Kidney epithelial cell (primary cell): ENCODE measurements at regions not wholly inside any gene's neighbourhood (a gene's known extent, or its start where the extent isn't known, plus 50 kb on each side); places are given as distances from the start of the nearest gene placed in this dataset.

Experiments used
- DNase-seq: peaks from one replicate; pipeline ENCODE4 v3.0.0-alpha.2; 2010; ENCODE audit warnings: low read depth
- H3K27me3 ChIP-seq: 2 replicates; pipeline ENCODE4 v1.6.0; 2011; ENCODE audit warnings: low read length; ENCODE audit not compliant: control insufficient read depth, insufficient read depth
- H3K36me3 ChIP-seq: 2 replicates; pipeline ENCODE4 v1.5.1; 2011; ENCODE audit warnings: low read length; ENCODE audit not compliant: control insufficient read depth, insufficient read depth
- H3K4me3 ChIP-seq: 2 replicates; pipeline ENCODE4 v1.5.1; 2011; ENCODE audit warnings: low read depth, mild to moderate bottlenecking, control low read depth, low read length
- TF ChIP-seq, protein P1 (sequence below): IDR thresholded peaks from 2 replicates; pipeline ENCODE4 v1.5.1; 2011; ENCODE audit warnings: mild to moderate bottlenecking, moderate library complexity, low read length, control low read depth, inconsistent platforms; ENCODE audit not compliant: insufficient read depth, poor library complexity, severe bottlenecking

DNA sequence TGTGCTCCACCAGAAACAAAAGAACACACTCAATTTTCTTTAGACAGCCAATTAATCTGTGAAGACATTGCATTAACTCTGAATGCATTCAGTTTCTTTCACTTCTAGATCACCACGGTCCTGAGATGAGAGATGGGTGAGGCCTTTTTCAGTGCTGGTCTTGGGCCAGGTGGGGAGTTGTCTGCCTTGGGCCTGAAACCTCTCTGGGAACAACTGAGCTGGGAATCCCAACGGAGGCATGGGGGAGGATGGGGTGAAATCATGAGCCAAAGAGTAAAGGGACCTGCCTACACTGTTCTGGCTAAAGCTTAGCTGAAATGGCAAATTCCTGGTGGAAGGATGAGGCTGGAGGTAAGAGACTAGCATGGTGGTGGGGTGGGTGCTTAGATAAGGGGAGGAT lies 353.5 kb upstream of the B3GAT1 start:
- TF ChIP-seq, protein P1, sequence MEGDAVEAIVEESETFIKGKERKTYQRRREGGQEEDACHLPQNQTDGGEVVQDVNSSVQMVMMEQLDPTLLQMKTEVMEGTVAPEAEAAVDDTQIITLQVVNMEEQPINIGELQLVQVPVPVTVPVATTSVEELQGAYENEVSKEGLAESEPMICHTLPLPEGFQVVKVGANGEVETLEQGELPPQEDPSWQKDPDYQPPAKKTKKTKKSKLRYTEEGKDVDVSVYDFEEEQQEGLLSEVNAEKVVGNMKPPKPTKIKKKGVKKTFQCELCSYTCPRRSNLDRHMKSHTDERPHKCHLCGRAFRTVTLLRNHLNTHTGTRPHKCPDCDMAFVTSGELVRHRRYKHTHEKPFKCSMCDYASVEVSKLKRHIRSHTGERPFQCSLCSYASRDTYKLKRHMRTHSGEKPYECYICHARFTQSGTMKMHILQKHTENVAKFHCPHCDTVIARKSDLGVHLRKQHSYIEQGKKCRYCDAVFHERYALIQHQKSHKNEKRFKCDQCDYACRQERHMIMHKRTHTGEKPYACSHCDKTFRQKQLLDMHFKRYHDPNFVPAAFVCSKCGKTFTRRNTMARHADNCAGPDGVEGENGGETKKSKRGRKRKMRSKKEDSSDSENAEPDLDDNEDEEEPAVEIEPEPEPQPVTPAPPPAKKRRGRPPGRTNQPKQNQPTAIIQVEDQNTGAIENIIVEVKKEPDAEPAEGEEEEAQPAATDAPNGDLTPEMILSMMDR = no peak
- Histone ChIP-seq H3K4me3 (no peak overlapping the region), H3K27me3 (no peaks in the 10 kb centered on the region), H3K36me3 (no peaks in the 10 kb centered on the region)
- no peak for DNase-seq

DNA sequence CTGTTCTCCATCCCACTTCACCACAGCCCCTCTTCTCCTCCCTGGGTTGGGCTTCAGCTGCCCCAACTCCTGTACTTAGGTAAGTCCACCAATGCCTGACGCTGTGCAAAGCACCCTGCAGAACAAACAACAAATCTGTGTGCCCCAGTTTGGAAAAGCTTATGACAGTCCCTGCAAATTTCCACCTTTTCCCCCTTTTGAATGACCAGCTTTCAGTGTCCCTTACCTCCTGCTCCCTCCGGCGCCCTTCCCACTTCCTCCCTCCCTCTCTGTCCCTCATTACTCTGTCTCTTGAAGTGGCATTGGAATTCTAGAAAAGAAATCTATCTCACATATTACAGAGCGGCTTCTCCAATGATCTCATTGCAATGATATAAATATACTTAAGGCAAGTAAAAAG lies 352.9 kb upstream of the B3GAT1 start:
- TF ChIP-seq, protein P1 = no peak
- DNase-seq = no peak
- Histone ChIP-seq H3K27me3 (no peaks in the 10 kb centered on the region), H3K36me3 (no peaks in the 10 kb centered on the region), H3K4me3 (no peak overlapping the region)

DNA sequence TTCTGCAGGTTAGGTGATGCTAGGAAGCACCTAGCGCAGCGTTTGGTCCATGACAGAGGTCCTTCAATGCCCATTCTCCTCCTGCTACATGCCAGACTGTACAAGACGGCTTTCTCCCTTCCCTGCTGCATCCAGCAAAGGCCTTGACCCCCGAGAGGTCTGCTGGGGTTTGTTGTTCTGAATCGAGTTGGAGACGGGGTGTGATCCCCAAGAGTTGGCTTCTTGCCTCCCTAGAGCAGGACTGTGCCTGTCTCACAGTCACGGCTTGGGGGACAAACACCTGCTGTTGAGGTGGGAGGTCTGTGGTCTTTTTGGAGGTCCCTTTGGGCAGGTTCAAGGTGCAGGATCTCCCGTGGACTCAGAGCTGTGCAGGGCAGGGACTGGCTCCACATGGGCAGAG lies 352.3 kb upstream of the B3GAT1 start:
- TF ChIP-seq, protein P1 = no peak
- no peak for DNase-seq
- H3K27me3 ChIP-seq = no peaks in the 10 kb centered on the region
- H3K36me3 ChIP-seq = no peaks in the 10 kb centered on the region
- no peak overlapping the region for H3K4me3 ChIP-seq

DNA sequence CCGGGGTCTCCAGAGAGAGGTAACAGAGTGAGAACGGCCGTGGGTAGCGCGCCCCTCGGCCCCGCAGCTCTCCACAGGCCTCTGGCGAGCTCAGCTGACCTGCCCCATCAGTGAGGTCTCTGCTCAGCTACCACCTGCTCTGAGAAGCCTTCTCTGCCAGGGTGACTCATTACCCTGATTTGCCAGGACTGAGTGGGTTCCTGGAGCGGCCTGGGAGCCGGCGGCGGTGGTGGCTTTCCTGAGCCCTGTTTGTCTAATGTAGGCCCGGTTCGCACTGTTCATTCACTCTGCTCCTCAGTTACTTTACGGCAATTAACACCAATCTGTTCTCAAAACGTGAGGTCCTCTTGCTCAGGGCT lies 351.0 kb upstream of the B3GAT1 start:
- Histone ChIP-seq H3K36me3 (no peaks in the 10 kb centered on the region), H3K4me3 (peak overlapping the region; percentile 31), H3K27me3 (no peaks in the 10 kb centered on the region)
- TF ChIP-seq, protein P1 = no peak
- no peak for DNase-seq

DNA sequence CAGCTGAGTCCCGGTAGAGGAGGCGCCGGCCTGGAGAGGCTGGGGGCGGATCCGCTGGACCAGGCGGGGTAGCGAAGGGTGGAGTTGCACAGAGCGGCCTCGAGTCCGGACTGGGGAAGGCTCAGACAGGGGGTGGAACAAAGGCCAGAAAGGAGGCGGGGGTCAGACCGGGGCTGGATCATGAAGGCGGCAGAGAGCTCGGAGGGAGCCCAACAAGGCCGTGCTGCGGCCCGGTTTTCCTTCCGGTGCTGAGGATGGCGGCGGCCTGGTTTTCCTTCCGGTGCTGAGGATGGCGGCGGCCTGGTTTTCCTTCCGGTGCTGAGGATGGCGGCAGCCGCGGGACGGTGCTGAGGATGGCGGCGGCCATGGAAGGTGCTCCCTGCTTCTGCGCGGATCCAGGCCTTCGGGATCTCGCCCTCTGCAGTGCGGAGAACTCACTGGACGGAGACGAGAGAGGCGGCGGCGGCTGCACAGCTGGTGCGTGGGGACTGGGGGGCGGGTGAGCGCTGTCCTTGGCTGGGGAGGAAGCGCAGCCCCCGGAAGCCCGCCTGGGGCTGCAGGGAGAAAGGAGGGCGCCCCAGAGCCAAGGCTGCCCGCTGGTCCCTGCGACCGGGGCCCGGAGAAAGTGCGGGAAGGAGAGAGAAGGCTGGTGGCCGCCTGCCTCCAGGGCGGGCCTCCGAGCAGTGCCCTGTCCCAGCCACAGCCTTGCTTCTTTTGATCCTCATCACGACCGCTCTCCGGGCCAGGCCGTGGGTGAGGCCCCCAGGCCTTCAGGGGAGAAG lies 350.4 kb upstream of the B3GAT1 start:
- no peaks in the 10 kb centered on the region for H3K27me3 ChIP-seq
- no peaks in the 10 kb centered on the region for H3K36me3 ChIP-seq
- no peak for DNase-seq
- TF ChIP-seq, protein P1 = no peak
- peak overlapping the region; percentile 31 for H3K4me3 ChIP-seq

DNA sequence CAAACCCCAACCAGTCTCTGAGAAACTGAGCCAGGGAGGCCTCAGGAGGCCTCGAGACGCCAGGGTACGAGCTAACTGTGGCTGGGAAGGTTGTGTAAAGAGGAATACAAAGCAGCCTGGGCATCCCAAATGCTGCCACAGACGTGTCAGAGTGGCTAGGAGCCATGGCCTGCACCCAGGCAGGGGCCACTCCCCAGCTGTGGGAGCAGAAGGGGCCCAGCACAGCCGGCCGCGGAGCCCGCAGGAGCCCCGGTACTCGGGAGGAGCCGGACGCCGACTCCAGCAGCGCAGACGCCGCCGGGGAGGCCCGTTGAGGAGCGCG lies 349.8 kb upstream of the B3GAT1 start:
- no peak for DNase-seq
- H3K4me3 ChIP-seq = peak overlapping the region; percentile 31

More for the DNA sequence above, 349.8 kb upstream of the B3GAT1 start:
- Histone ChIP-seq H3K27me3 (no peaks in the 10 kb centered on the region), H3K36me3 (no peaks in the 10 kb centered on the region)
- TF ChIP-seq, protein P1 = no peak
